Smooth muscle cell (in vitro differentiated cells): ENCODE measurements at regions not wholly inside any gene's neighbourhood (a gene's known extent, or its start where the extent isn't known, plus 50 kb on each side); places are given as distances from the start of the nearest gene placed in this dataset.

Experiments used
- DNase-seq: peaks from one replicate; lab custom pipeline; 2025; ENCODE audit not compliant: unreplicated experiment; lab: John Stamatoyannopoulos, UW
- H2AFZ ChIP-seq: fragments of 200-600 bp; sonication (generic); 2 replicates; pipeline ENCODE4 v1.6.0; 2016; ENCODE audit warnings: antibody characterized with exemption, low read depth, mild to moderate bottlenecking
- H3F3A ChIP-seq: fragments of 200-600 bp; sonication (generic); 2 replicates; pipeline ENCODE4 v1.6.0; 2017; ENCODE audit warnings: antibody characterized with exemption, low read depth
- H3K27ac ChIP-seq: fragments of 200-600 bp; sonication (generic); 2 replicates; pipeline ENCODE4 v1.5.1; 2016; ENCODE audit warnings: low read depth, mild to moderate bottlenecking
- H3K27me3 ChIP-seq: fragments of 200-600 bp; sonication (generic); 2 replicates; pipeline ENCODE4 v1.6.1; 2016; ENCODE audit warnings: low read depth, mild to moderate bottlenecking
- H3K36me3 ChIP-seq: fragments of 200-600 bp; sonication (generic); 2 replicates; pipeline ENCODE4 v1.5.1; 2016; ENCODE audit warnings: low read depth
- H3K4me1 ChIP-seq: fragments of 200-600 bp; sonication (generic); 2 replicates; pipeline ENCODE4 v1.5.1; 2016; ENCODE audit warnings: low read depth
- H3K4me2 ChIP-seq: fragments of 200-600 bp; sonication (generic); 2 replicates; pipeline ENCODE4 v1.6.0; 2016; ENCODE audit warnings: mild to moderate bottlenecking
- H3K4me3 ChIP-seq: fragments of 200-600 bp; sonication (generic); 2 replicates; pipeline ENCODE4 v1.5.1; 2016; ENCODE audit warnings: mild to moderate bottlenecking
- H3K79me2 ChIP-seq: fragments of 200-600 bp; sonication (generic); 2 replicates; pipeline ENCODE4 v1.6.0; 2016; ENCODE audit warnings: low read depth, mild to moderate bottlenecking
- H3K9ac ChIP-seq: fragments of 200-600 bp; sonication (generic); 2 replicates; pipeline ENCODE4 v1.6.0; 2016; ENCODE audit warnings: low read depth
- H3K9me3 ChIP-seq: fragments of 200-600 bp; sonication (generic); replicated peaks from 2 replicates; pipeline ENCODE4 v1.5.1; 2016; ENCODE audit warnings: low read depth
- H4K20me1 ChIP-seq: fragments of 200-600 bp; sonication (generic); 2 replicates; pipeline ENCODE4 v1.6.0; 2016; ENCODE audit warnings: low read depth
- CTCF ChIP-seq: fragments of 200-600 bp; sonication (generic); IDR thresholded peaks from 2 replicates; pipeline ENCODE4 v1.5.1; 2017; ENCODE audit warnings: borderline replicate concordance, mild to moderate bottlenecking, antibody characterized with exemption; ENCODE audit not compliant: insufficient read depth, poor library complexity, severe bottlenecking
- WGBS: methylation state at CpG from one replicate; pipeline ENCODE4 v1.1.7; 2016; ENCODE audit warnings: low lambda C conversion rate; 5-methylcytosine and 5-hydroxymethylcytosine counted together

DNA sequence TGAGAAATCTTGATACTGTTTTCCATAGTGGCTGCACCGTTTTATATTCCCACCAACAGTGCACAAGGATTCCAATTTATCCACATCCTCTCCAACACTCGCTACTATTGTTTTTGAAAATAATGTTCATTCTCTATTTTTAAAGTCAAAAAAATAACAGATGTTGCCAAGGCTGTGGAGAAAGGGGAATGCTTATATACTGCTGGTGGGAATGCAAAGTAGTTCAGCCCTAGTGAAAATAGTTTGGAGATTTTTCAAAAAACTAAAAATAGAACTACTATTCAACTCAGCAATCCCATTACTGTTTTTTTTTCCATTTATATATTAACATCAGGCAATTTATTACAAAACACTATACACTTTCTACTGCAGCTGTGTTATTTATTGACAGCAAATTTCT lies 208.7 kb downstream of the CBLL2 start:
- no peak overlapping the region for H3K27ac ChIP-seq
- H3K9me3 ChIP-seq: peaks cover 10% of the 10 kb centered on the region
- H4K20me1 ChIP-seq: no peaks in the 10 kb centered on the region
- H3K79me2 ChIP-seq: no peaks in the 10 kb centered on the region
- no peaks in the 10 kb centered on the region for H3K4me1 ChIP-seq
- no peak overlapping the region for H3K9ac ChIP-seq
- 61% methylated on average over 2 of the region's 2 CpGs for WGBS
- H3K27me3 ChIP-seq: no peaks in the 10 kb centered on the region
- no peaks in the 10 kb centered on the region for H3F3A ChIP-seq
- H3K4me3 ChIP-seq: no peak overlapping the region
- DNase-seq: no peak
- H3K4me2 ChIP-seq: no peak overlapping the region
- H2AFZ ChIP-seq: no peak overlapping the region
- TF ChIP-seq CTCF: no peak
- no peaks in the 10 kb centered on the region for H3K36me3 ChIP-seq

DNA sequence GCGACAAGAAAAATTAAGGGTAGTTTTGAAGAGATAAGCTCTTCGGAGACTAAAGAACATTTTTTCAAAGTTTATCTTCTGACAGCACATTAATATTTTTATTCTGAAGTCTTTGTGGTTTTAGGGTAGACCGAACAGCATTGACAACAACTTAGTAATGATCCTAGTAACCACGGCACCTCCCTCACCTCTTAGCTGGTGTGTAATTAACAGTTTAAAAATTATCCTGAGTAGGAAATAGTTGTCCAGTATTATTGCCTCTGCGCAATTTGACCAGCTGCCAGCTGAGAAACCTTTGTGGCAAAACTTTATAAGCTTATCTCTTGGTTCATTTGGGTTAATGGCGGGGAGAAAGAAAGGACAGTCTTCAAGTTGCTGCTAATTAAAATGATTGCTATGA lies 213.6 kb downstream of the CBLL2 start:
- Histone ChIP-seq H3K27ac (no peak overlapping the region), H3K27me3 (no peaks in the 10 kb centered on the region), H3K4me3 (no peak overlapping the region), H4K20me1 (no peaks in the 10 kb centered on the region), H3F3A (no peaks in the 10 kb centered on the region), H2AFZ (no peak overlapping the region), H3K9ac (no peak overlapping the region), H3K4me1 (no peaks in the 10 kb centered on the region), H3K4me2 (no peak overlapping the region), H3K9me3 (no peaks in the 10 kb centered on the region), H3K36me3 (no peaks in the 10 kb centered on the region), H3K79me2 (no peaks in the 10 kb centered on the region)
- no peak for TF ChIP-seq CTCF
- WGBS: 70% methylated on average over 6 of the region's 6 CpGs
- DNase-seq: no peak

DNA sequence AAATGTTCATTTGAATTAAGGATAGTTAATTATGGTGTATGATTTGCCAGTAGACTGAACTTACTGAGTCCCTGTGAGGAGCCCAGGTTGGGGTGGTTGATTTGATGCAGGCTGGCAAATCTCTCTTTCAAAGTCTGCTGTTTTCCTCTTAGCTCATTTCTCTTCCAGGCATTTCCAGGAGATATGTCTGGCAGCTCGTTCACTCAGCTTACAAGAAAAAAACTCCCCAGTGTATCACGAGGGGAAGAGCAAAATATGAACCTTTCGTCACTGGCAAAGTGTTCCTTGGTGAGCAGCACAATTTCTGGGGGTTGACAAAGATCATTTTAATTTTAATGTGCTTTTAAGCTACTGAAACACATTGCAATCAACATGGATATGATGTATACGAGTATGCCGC lies 244.2 kb downstream of the CBLL2 start:
- no peaks in the 10 kb centered on the region for H3K9me3 ChIP-seq
- DNase-seq: no peak
- no peaks in the 10 kb centered on the region for H3F3A ChIP-seq
- no peaks in the 10 kb centered on the region for H3K79me2 ChIP-seq
- H3K27me3 ChIP-seq: no peaks in the 10 kb centered on the region
- H4K20me1 ChIP-seq: no peaks in the 10 kb centered on the region
- no peaks in the 10 kb centered on the region for H3K36me3 ChIP-seq
- H2AFZ ChIP-seq: no peak overlapping the region
- WGBS: 61% methylated on average over 5 of the region's 5 CpGs
- TF ChIP-seq CTCF: no peak
- no peaks in the 10 kb centered on the region for H3K4me1 ChIP-seq
- H3K4me3 ChIP-seq: no peak overlapping the region
- no peak overlapping the region for H3K9ac ChIP-seq
- no peak overlapping the region for H3K4me2 ChIP-seq
- no peak overlapping the region for H3K27ac ChIP-seq

DNA sequence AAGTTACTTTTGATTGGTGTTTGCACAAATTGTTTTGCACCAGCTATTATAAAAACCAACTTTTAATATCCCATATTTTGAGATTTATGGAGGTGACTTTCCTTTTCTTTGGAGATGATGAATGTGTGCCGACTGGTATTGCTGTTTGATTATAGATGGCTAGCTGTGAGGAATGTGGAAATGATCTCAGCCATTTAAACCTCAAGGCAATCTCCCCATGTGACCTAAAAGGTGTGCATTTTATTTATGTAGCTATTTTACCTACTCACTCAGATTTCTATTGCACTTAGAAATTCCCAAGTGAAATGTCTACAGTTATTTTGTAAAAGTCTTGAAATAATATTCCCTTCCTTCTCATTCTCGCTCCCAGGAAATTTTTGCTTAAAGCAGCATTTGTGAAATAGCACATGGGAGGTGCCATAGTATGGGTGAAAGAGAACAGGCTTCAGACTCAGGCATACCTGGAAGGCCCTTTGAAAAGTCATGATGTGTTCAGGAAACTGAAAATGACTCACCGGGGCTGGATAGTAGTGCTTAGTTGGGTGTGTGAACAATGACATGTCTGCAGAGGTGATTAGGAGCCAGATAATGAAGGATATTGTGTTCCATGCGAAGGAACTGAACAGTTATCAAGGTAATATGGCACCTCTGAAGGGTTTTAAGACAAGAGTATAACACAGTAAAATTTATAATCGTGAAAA lies 247.6 kb downstream of the CBLL2 start:
- Histone ChIP-seq H3K4me3 (no peak overlapping the region), H3K79me2 (no peaks in the 10 kb centered on the region), H3K36me3 (no peaks in the 10 kb centered on the region), H3K27ac (peak overlapping the region; percentile 52), H3K4me1 (no peaks in the 10 kb centered on the region), H3F3A (no peaks in the 10 kb centered on the region), H4K20me1 (no peaks in the 10 kb centered on the region), H3K9me3 (no peaks in the 10 kb centered on the region), H3K4me2 (no peak overlapping the region), H2AFZ (no peak overlapping the region), H3K27me3 (no peaks in the 10 kb centered on the region), H3K9ac (no peak overlapping the region)
- TF ChIP-seq CTCF: no peak
- DNase-seq: no peak
- WGBS: 62% methylated on average over 5 of the region's 5 CpGs
